HCT116 (cell line): ENCODE measurements at regions not wholly inside any gene's neighbourhood (a gene's known extent, or its start where the extent isn't known, plus 50 kb on each side); places are given as distances from the start of the nearest gene placed in this dataset.

Experiments
- ATAC-seq: fragments of 200-7000 bp; cut with Tn5 transposase; 2 replicates; pipeline ENCODE4 v1.9.1; 2020; ENCODE audit warnings: mild to moderate bottlenecking, moderate library complexity
- BruUV-seq: library from RNA; stranded (reverse); fragments of 400-500 nt; replicated peaks from 2 replicates; lab custom pipeline; 2021; lab: Mats Ljungman, UMichigan
- CTCF ChIA-PET: fragments of 300-600 bp; sonication (Branson Sonifier 250); formaldehyde crosslinking; loops from one replicate; lab custom pipeline; 2021; ENCODE audit warnings: antibody characterized with exemption; lab: Charles Lee
- POLR2A ChIA-PET: fragments of 300-600, 350-600 bp; sonication (Branson Sonifier 250); formaldehyde crosslinking; loops from one replicate; lab custom pipeline; 2021; ENCODE audit warnings: antibody characterized with exemption; lab: Charles Lee
- RAD21 ChIA-PET, 2 experiments: fragments of 300-600 bp; sonication (Branson Sonifier 250); formaldehyde crosslinking; loops; one replicate each; lab custom pipeline; 2023; ENCODE audit warnings: low total read pairs in 2 of 2; ENCODE audit not compliant: uncharacterized antibody in 2 of 2, unreplicated experiment in 2 of 2, low non-redundant PET in 1 of 2; lab: Charles Lee
- DNase-seq: peaks from one replicate; pipeline ENCODE4 v3.0.0-alpha.2; 2010; ENCODE audit warnings: low read depth, low spot score
- H2AFZ ChIP-seq: fragments of 200-600 bp; shearing (Covaris generic), sonication (generic); 2 replicates; pipeline ENCODE4 v1.6.1; 2017; ENCODE audit warnings: low read depth, mixed run types, mixed read lengths, antibody characterized with exemption, low read length; ENCODE audit not compliant: poor library complexity, severe bottlenecking
- H3K27ac ChIP-seq: 2 replicates; pipeline ENCODE4 v1.5.1; 2012; ENCODE audit warnings: low read depth, low read length
- H3K27me3 ChIP-seq: fragments of 200-600 bp; sonication (generic); 2 replicates; pipeline ENCODE4 v1.6.1; 2016; ENCODE audit warnings: mixed run types, low read length, mixed read lengths; ENCODE audit not compliant: insufficient read depth
- H3K36me3 ChIP-seq, 2 experiments: fragments of 200-500 bp in 1 of 2; fragments of 200-600 bp in 1 of 2; sonication (Bioruptor generic) in 1 of 2; sonication (generic) in 1 of 2; 2 replicates each; pipeline versions ENCODE4 v1.5.1 to v1.6.1; 2014 to 2016; ENCODE audit warnings: low read length in 2 of 2, inconsistent platforms in 1 of 2, mixed read lengths in 1 of 2, mixed run types in 1 of 2; ENCODE audit not compliant: insufficient read depth in 2 of 2, control insufficient read depth in 1 of 2
- H3K4me1 ChIP-seq, 2 experiments: fragments of 200-600 bp in 1 of 2; sonication (generic) in 1 of 2; 2 replicates each; pipeline versions ENCODE4 v1.5.1 to v1.6.1; 2012 to 2017; ENCODE audit warnings: low read length in 2 of 2, inconsistent platforms in 1 of 2, mild to moderate bottlenecking in 1 of 2, mixed read lengths in 1 of 2, mixed run types in 1 of 2, moderate library complexity in 1 of 2; ENCODE audit not compliant: insufficient read depth in 2 of 2, control insufficient read depth in 1 of 2
- H3K4me2 ChIP-seq: fragments of 200-600 bp; sonication (generic); 2 replicates; pipeline ENCODE4 v1.6.1; 2017; ENCODE audit warnings: mixed run types, low read length, mixed read lengths
- H3K4me3 ChIP-seq, 2 experiments: fragments of 200-600 bp in 1 of 2; sonication (generic) in 1 of 2; replicated peaks in 1 of 2; 2 replicates each; pipeline ENCODE4 v1.5.1; 2011 to 2016; ENCODE audit warnings: low read length in 2 of 2, control low read depth in 1 of 2, low read depth in 1 of 2, mild to moderate bottlenecking in 1 of 2, mixed read lengths in 1 of 2, mixed run types in 1 of 2
- H3K79me2 ChIP-seq: fragments of 200-600 bp; sonication (generic); 2 replicates; pipeline ENCODE4 v1.6.1; 2017; ENCODE audit warnings: mild to moderate bottlenecking, mixed run types, low read length, moderate library complexity, mixed read lengths; ENCODE audit not compliant: insufficient read depth
- H3K9ac ChIP-seq: fragments of 200-600 bp; sonication (generic); 2 replicates; pipeline ENCODE4 v1.6.1; 2016; ENCODE audit warnings: low read length, mixed read lengths
- H3K9me2 ChIP-seq: fragments of 200-600 bp; sonication (generic), shearing (Covaris generic); 2 replicates; pipeline ENCODE4 v1.6.1; 2017; ENCODE audit warnings: mixed run types, mild to moderate bottlenecking, moderate library complexity; ENCODE audit not compliant: insufficient read depth
- H3K9me3 ChIP-seq, 2 experiments: fragments of 200-500 bp in 1 of 2; fragments of 200-600 bp in 1 of 2; sonication (Bioruptor generic) in 1 of 2; sonication (generic) in 1 of 2; 2 replicates each; pipeline ENCODE4 v1.6.1; 2014 to 2017; ENCODE audit warnings: low read length in 2 of 2, mixed read lengths in 2 of 2, inconsistent platforms in 1 of 2, low read depth in 1 of 2, mild to moderate bottlenecking in 1 of 2, mixed run types in 1 of 2, moderate library complexity in 1 of 2; ENCODE audit not compliant: control insufficient read depth in 1 of 2, insufficient read depth in 1 of 2
- H4K20me1 ChIP-seq: fragments of 200-600 bp; sonication (generic), shearing (Covaris generic); 2 replicates; pipeline ENCODE4 v1.6.1; 2017; ENCODE audit warnings: mixed run types, mild to moderate bottlenecking, moderate library complexity; ENCODE audit not compliant: insufficient read depth
- CEBPB ChIP-seq: IDR thresholded peaks from 2 replicates; pipeline ENCODE4 v1.6.1; 2012; ENCODE audit warnings: low read depth
- EGR1 ChIP-seq: IDR thresholded peaks from 2 replicates; pipeline ENCODE4 v1.6.1; 2012; ENCODE audit warnings: low read depth
- EZH2 ChIP-seq: fragments of 200-600 bp; sonication (generic); IDR thresholded peaks from 2 replicates; pipeline ENCODE4 v1.6.1; 2017; ENCODE audit warnings: antibody characterized with exemption, mixed run types
- SIN3A ChIP-seq: IDR thresholded peaks from 2 replicates; pipeline ENCODE4 v1.6.1; 2012; ENCODE audit warnings: low read depth
- SP1 ChIP-seq: IDR thresholded peaks from 2 replicates; pipeline ENCODE4 v1.6.1; 2012; ENCODE audit warnings: low read depth
- SRF ChIP-seq: IDR thresholded peaks from 2 replicates; pipeline ENCODE4 v1.6.1; 2012; ENCODE audit warnings: low read depth
- ZNF274 ChIP-seq: fragments of 200-500 bp; sonication (Bioruptor generic); IDR thresholded peaks from 2 replicates; pipeline ENCODE4 v1.6.1; 2014; ENCODE audit warnings: mild to moderate bottlenecking, low read depth, low read length, inconsistent platforms
- intact Hi-C: fragments of 100-400 bp; cut with micrococcal nuclease; formaldehyde crosslinking; loops from 2 replicates; pipeline ENCODE4 v1.10.0; 2022

DNA sequence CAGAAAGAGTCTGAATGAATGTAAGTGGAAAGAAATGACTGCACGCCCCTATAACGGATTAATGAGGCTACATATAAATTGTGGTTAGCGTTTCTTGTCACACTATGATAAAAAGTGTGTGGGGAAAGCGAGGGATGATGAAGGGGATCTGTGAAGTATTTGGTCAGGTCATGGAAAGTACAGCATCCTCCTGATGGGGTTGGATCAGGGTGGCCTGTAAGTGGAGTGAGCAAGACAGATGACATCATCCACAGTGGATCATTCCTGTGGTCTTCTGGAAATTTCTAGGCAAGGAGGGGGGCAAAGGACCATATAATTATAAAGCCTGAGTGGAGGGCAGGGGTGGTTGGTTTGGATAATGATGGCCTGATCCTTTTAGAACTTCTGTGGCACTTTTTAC lies 606.0 kb downstream of the INHBA start:
- ChIA-PET POLR2A (no interaction called here), RAD21 (no interaction called here), CTCF (no interaction called here)
- no peak overlapping the region for H3K4me2 ChIP-seq
- TF ChIP-seq SP1 = no peak
- H3K9me3 ChIP-seq = peaks cover 0 to 3% of the 10 kb centered on the region in 2 experiments; a peak in 1 of 4 replicates
- intact Hi-C loops = no loop called here
- no peaks in the 10 kb centered on the region for H3K36me3 ChIP-seq
- no peak overlapping the region for H3K27ac ChIP-seq
- no peak overlapping the region for H3K4me3 ChIP-seq
- no peaks in the 10 kb centered on the region for H3K9me2 ChIP-seq
- H3K9ac ChIP-seq = no peak overlapping the region
- H2AFZ ChIP-seq = no peak overlapping the region
- no TSS peak for BruUV-seq
- no peaks in the 10 kb centered on the region for H3K27me3 ChIP-seq
- ATAC-seq = no peak
- no peaks in the 10 kb centered on the region for H3K79me2 ChIP-seq
- H4K20me1 ChIP-seq = no peaks in the 10 kb centered on the region
- H3K4me1 ChIP-seq = no peaks in the 10 kb centered on the region
- DNase-seq = no peak

DNA sequence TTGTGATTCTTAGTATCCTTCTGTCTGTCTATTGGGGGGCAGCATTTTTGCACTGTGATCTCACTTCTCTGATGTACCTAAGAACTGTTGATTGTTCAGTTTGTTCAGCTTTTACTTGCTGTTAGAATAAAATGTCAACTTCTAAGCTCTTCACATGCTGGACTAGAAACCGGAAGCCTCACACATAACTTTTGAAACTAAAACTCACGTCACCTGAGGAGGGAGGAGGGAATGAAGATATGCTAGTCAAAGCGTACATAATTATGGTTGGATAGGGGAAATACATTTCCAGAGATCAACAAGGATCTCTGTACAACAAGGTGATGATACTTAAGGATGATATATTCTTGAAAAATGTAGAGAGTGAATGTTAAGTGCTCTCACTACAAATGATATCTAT lies 609.7 kb downstream of the INHBA start:
- Histone ChIP-seq H3K36me3 (no peaks in the 10 kb centered on the region), H3K9me2 (no peaks in the 10 kb centered on the region), H3K9me3 (no peaks in the 10 kb centered on the region), H2AFZ (no peak overlapping the region), H3K9ac (no peak overlapping the region), H3K27me3 (no peaks in the 10 kb centered on the region), H4K20me1 (no peaks in the 10 kb centered on the region), H3K27ac (no peak overlapping the region), H3K4me2 (no peak overlapping the region), H3K4me1 (no peaks in the 10 kb centered on the region), H3K79me2 (no peaks in the 10 kb centered on the region), H3K4me3 (no peak overlapping the region)
- no peak for ATAC-seq
- intact Hi-C loops = no loop called here
- ChIA-PET RAD21 (no interaction called here), CTCF (interaction anchor here (0.6 kb wide), 1 partner anchor 509 kb away, joined by 5 read pairs; no protein-coding TSS in a partner anchor), POLR2A (no interaction called here)
- TF ChIP-seq ZNF274 = no peak
- no peak for TF ChIP-seq SRF
- TF ChIP-seq SIN3A = no peak
- no peak for TF ChIP-seq EZH2
- no peak for TF ChIP-seq EGR1
- no peak for TF ChIP-seq CEBPB
- no TSS peak for BruUV-seq
- DNase-seq = no peak
